IMR-90 (cell line): ENCODE measurements at regions not wholly inside any gene's neighbourhood (a gene's known extent, or its start where the extent isn't known, plus 50 kb on each side); places are given as distances from the start of the nearest gene placed in this dataset.

Experiments
- ATAC-seq: fragments of 200-7000 bp; cut with Tn5 transposase; 2 replicates; pipeline ENCODE4 v1.9.1; 2020; ENCODE audit warnings: low read depth, mild to moderate bottlenecking, moderate library complexity
- BruUV-seq: library from RNA; stranded (reverse); fragments of 400-500 nt; replicated peaks from 2 replicates; lab custom pipeline; 2021; lab: Mats Ljungman, UMichigan
- CTCF ChIA-PET: fragments of 300-600 bp; formaldehyde crosslinking; extraction: SDS; loops from one replicate; lab custom pipeline; 2021; ENCODE audit warnings: antibody characterized with exemption; lab: Yijun Ruan, JAX
- POLR2A ChIA-PET: fragments of 300-600 bp; sonication (Branson Sonifier 250); formaldehyde crosslinking; loops from one replicate; lab custom pipeline; 2022; ENCODE audit warnings: antibody characterized with exemption; ENCODE audit not compliant: unreplicated experiment; lab: Charles Lee
- DNase-seq: peaks from one replicate; pipeline ENCODE4 v3.0.0; 2013
- H2AFZ ChIP-seq: replicated peaks from 2 replicates; pipeline ENCODE3; 2013; ENCODE audit warnings: low read length, mild to moderate bottlenecking; ENCODE audit not compliant: poor library complexity
- H2AK5ac ChIP-seq: 2 replicates; pipeline ENCODE4 v1.6.1; 2013; ENCODE audit warnings: low read depth, low read length, inconsistent platforms
- H2AK9ac ChIP-seq: replicated peaks from 2 replicates; pipeline ENCODE3; 2013; ENCODE audit warnings: mild to moderate bottlenecking, low read depth, low read length, moderate library complexity; ENCODE audit not compliant: poor library complexity
- H2BK120ac ChIP-seq: 2 replicates; pipeline ENCODE4 v1.6.1; 2013; ENCODE audit warnings: low read depth, low read length, inconsistent platforms
- H2BK15ac ChIP-seq: 3 replicates; pipeline ENCODE4 v1.6.1; 2013; ENCODE audit warnings: low read depth, low read length, inconsistent platforms
- H2BK20ac ChIP-seq: 2 replicates; pipeline ENCODE4 v1.6.1; 2013; ENCODE audit warnings: low read depth, mild to moderate bottlenecking, inconsistent platforms, low read length, moderate library complexity
- H2BK5ac ChIP-seq: 2 replicates; pipeline ENCODE4 v1.6.1; 2013; ENCODE audit warnings: mild to moderate bottlenecking, low read depth, low read length, inconsistent platforms; ENCODE audit not compliant: poor library complexity, severe bottlenecking
- H3K14ac ChIP-seq: replicated peaks from 2 replicates; pipeline ENCODE4 v1.6.1; 2013; ENCODE audit warnings: low read depth, low read length, inconsistent platforms
- H3K18ac ChIP-seq: 2 replicates; pipeline ENCODE4 v1.6.1; 2013; ENCODE audit warnings: low read depth, low read length, control low read depth
- H3K23ac ChIP-seq: 2 replicates; pipeline ENCODE4 v1.6.1; 2013; ENCODE audit warnings: low read depth, low read length, inconsistent platforms
- H3K27ac ChIP-seq: 2 replicates; pipeline ENCODE4 v1.5.1; 2013; ENCODE audit warnings: mild to moderate bottlenecking, control low read depth, low read length; ENCODE audit not compliant: insufficient read depth
- H3K27me3 ChIP-seq: 2 replicates; pipeline ENCODE4 v1.6.1; 2013; ENCODE audit warnings: low read length; ENCODE audit not compliant: control insufficient read depth, insufficient read depth
- H3K36me3 ChIP-seq: 2 replicates; pipeline ENCODE4 v1.6.1; 2013; ENCODE audit warnings: low read length, mixed read lengths; ENCODE audit not compliant: control insufficient read depth, insufficient read depth
- H3K4ac ChIP-seq: 2 replicates; pipeline ENCODE4 v1.6.1; 2013; ENCODE audit warnings: low read depth, low read length, inconsistent platforms
- H3K4me1 ChIP-seq: 2 replicates; pipeline ENCODE4 v1.6.1; 2013; ENCODE audit warnings: low read length, mixed read lengths; ENCODE audit not compliant: control insufficient read depth, insufficient read depth
- H3K4me2 ChIP-seq: 2 replicates; pipeline ENCODE4 v1.6.1; 2013; ENCODE audit warnings: low read depth, mild to moderate bottlenecking, control low read depth, low read length, moderate library complexity
- H3K4me3 ChIP-seq: 2 replicates; pipeline ENCODE4 v1.5.1; 2013; ENCODE audit warnings: low read depth, mild to moderate bottlenecking, control low read depth, low read length, moderate library complexity; ENCODE audit not compliant: insufficient read depth
- H3K56ac ChIP-seq: 2 replicates; pipeline ENCODE4 v1.6.1; 2013; ENCODE audit warnings: low read length, inconsistent platforms; ENCODE audit not compliant: insufficient read depth; ENCODE audit errors: extremely low read depth
- H3K79me1 ChIP-seq, 2 experiments: 2 replicates each; pipeline ENCODE4 v1.6.1; 2013; ENCODE audit warnings: low read length in 2 of 2, inconsistent platforms in 1 of 2, low read depth in 1 of 2
- H3K9ac ChIP-seq: 2 replicates; pipeline ENCODE4 v1.6.1; 2013; ENCODE audit warnings: low read depth, low read length, control low read depth
- H3K9me1 ChIP-seq: 2 replicates; pipeline ENCODE4 v1.6.1; 2013; ENCODE audit warnings: low read length, inconsistent platforms; ENCODE audit not compliant: insufficient read depth
- H3K9me3 ChIP-seq: 2 replicates; pipeline ENCODE4 v1.6.1; 2013; ENCODE audit warnings: low read length; ENCODE audit not compliant: control insufficient read depth, insufficient read depth
- H4K20me1 ChIP-seq: 2 replicates; pipeline ENCODE4 v1.6.1; 2013; ENCODE audit warnings: low read length, inconsistent platforms; ENCODE audit not compliant: insufficient read depth
- H4K5ac ChIP-seq: 2 replicates; pipeline ENCODE4 v1.6.1; 2013; ENCODE audit warnings: mild to moderate bottlenecking, low read depth, low read length, control low read depth
- H4K8ac ChIP-seq, 2 experiments: 2 replicates each; pipeline ENCODE4 v1.6.1; 2013; ENCODE audit warnings: low read depth in 2 of 2, low read length in 2 of 2, control low read depth in 1 of 2, inconsistent platforms in 1 of 2
- H4K91ac ChIP-seq: 2 replicates; pipeline ENCODE4 v1.6.1; 2013; ENCODE audit warnings: low read depth, low read length, inconsistent platforms; ENCODE audit not compliant: insufficient read depth
- BHLHE40 ChIP-seq: fragments of 150-350 bp; IDR thresholded peaks from 2 replicates; pipeline ENCODE4 v1.6.1; 2016; ENCODE audit warnings: mild to moderate bottlenecking, low read depth, low read length
- CEBPB ChIP-seq: IDR thresholded peaks from 2 replicates; pipeline ENCODE4 v1.6.1; 2012; ENCODE audit warnings: low read depth, low read length, improper control_type of control experiment
- CHD1 ChIP-seq: IDR thresholded peaks from 2 replicates; pipeline ENCODE4 v1.6.1; 2012; ENCODE audit warnings: low read depth, low read length, improper control_type of control experiment
- CTCF ChIP-seq: conservative IDR thresholded peaks from 2 replicates; pipeline ENCODE4 v1.5.1; 2012; ENCODE audit warnings: mild to moderate bottlenecking, low read depth, low read length, improper control_type of control experiment
- FOS ChIP-seq: fragments of 150-350 bp; IDR thresholded peaks from 2 replicates; pipeline ENCODE4 v1.6.1; 2016; ENCODE audit warnings: low read depth, low read length
- MAFK ChIP-seq: IDR thresholded peaks from 2 replicates; pipeline ENCODE4 v1.6.1; 2012; ENCODE audit warnings: low read depth, low read length, improper control_type of control experiment
- MAZ ChIP-seq: IDR thresholded peaks from 2 replicates; pipeline ENCODE4 v1.6.1; 2012; ENCODE audit warnings: low read depth, mild to moderate bottlenecking, low read length, improper control_type of control experiment, moderate library complexity, borderline replicate concordance
- MXI1 ChIP-seq: IDR thresholded peaks from 2 replicates; pipeline ENCODE4 v1.6.1; 2012; ENCODE audit warnings: low read depth, mild to moderate bottlenecking, low read length, moderate library complexity, borderline replicate concordance
- NFE2L2 ChIP-seq: fragments of 150-350 bp; IDR thresholded peaks from 2 replicates; pipeline ENCODE4 v1.6.1; 2016; ENCODE audit warnings: low read depth, mild to moderate bottlenecking, low read length
- POLR2A ChIP-seq: IDR thresholded peaks from 2 replicates; pipeline ENCODE4 v1.6.1; 2012; ENCODE audit warnings: mild to moderate bottlenecking, low read depth, low read length
- RAD21 ChIP-seq: IDR thresholded peaks from 2 replicates; pipeline ENCODE4 v1.6.1; 2012; ENCODE audit warnings: low read length, improper control_type of control experiment
- RCOR1 ChIP-seq: IDR thresholded peaks from 2 replicates; pipeline ENCODE4 v1.6.1; 2012; ENCODE audit warnings: mild to moderate bottlenecking, low read length, improper control_type of control experiment; ENCODE audit not compliant: insufficient replicate concordance
- RFX5 ChIP-seq: IDR thresholded peaks from 2 replicates; pipeline ENCODE4 v1.8.0; 2012; ENCODE audit warnings: low read depth, mild to moderate bottlenecking, low read length, moderate library complexity
- SMC3 ChIP-seq: fragments of 150-350 bp; IDR thresholded peaks from 2 replicates; pipeline ENCODE4 v1.6.1; 2016; ENCODE audit warnings: low read depth, mild to moderate bottlenecking, antibody characterized with exemption, low read length, moderate library complexity
- USF2 ChIP-seq: fragments of 150-350 bp; IDR thresholded peaks from 2 replicates; pipeline ENCODE4 v1.6.1; 2017; ENCODE audit warnings: mild to moderate bottlenecking, antibody characterized with exemption, low read length, low read depth
- WGBS, 2 experiments: methylation state at CpG; one replicate each; pipeline versions ENCODE4 v1.1.5 to v1.1.7; 2013; ENCODE audit warnings: missing lambda C conversion rate in 2 of 2; ENCODE audit not compliant: insufficient read length in 1 of 2; ENCODE audit errors: extremely low coverage in 2 of 2; 5-methylcytosine and 5-hydroxymethylcytosine counted together
- dilution Hi-C: fragments of 300-500 bp; cut with HindIII; formaldehyde crosslinking; loops from one replicate; pipeline ENCODE4 v1.14.3; 2018; ENCODE audit warnings: low sequenced_read_pairs; ENCODE audit not compliant: unreplicated experiment
- in situ Hi-C: fragments of 300-500 bp; cut with MboI; formaldehyde crosslinking; loops from 3 replicates; pipeline ENCODE4 v1.14.3; 2019; ENCODE audit warnings: low sequenced_read_pairs, inconsistent platforms, mixed read lengths
- intact Hi-C: fragments of 100-400 bp; cut with micrococcal nuclease; formaldehyde crosslinking; loops from 2 replicates; pipeline ENCODE4 v1.10.0; 2022
- TF ChIP-seq, protein P1 (sequence below): fragments of 150-350 bp; IDR thresholded peaks from 2 replicates; pipeline ENCODE4 v1.6.1; 2016; ENCODE audit warnings: low read depth, mild to moderate bottlenecking, low read length, moderate library complexity, borderline replicate concordance

GRCh38 chr1:244220410-244220809 lies 169.3 kb downstream of the ZBTB18 start:
- Histone ChIP-seq H3K79me1 (no peaks in the 10 kb centered on the region), H2BK120ac (no peak overlapping the region), H3K4me3 (no peak overlapping the region), H4K91ac (no peak overlapping the region), H3K9me3 (no peaks in the 10 kb centered on the region), H2BK15ac (no peak overlapping the region), H2BK5ac (no peak overlapping the region), H3K14ac (no peak overlapping the region), H4K5ac (no peak overlapping the region), H3K27ac (no peak overlapping the region), H2AK9ac (no peak overlapping the region), H3K4me2 (no peak overlapping the region), H4K8ac (no peak overlapping the region), H2AK5ac (no peak overlapping the region), H3K9me1 (no peaks in the 10 kb centered on the region), H3K23ac (no peak overlapping the region), H3K27me3 (peaks cover 2% of the 10 kb centered on the region; the same call in 1 of the 2 replicates), H3K4me1 (peaks cover 2% of the 10 kb centered on the region; the same call in 1 of the 2 replicates), H3K36me3 (no peaks in the 10 kb centered on the region), H3K9ac (no peak overlapping the region), H4K20me1 (no peaks in the 10 kb centered on the region), H3K56ac (no peak overlapping the region), H2AFZ (no peak overlapping the region), H2BK20ac (no peak overlapping the region), H3K18ac (no peak overlapping the region), H3K4ac (no peak overlapping the region)
- dilution Hi-C loops: no loop called here
- in situ Hi-C loops: no loop called here
- no TSS peak for BruUV-seq
- no CpG with 5 or more reads among the region's 3 CpGs for WGBS, 2 experiments
- intact Hi-C loops: no loop called here
- ChIA-PET POLR2A (no interaction called here), CTCF (interaction anchor here (0.9 kb wide), 1 partner anchor 18 kb away, joined by 3 read pairs; no protein-coding TSS in a partner anchor)
- DNase-seq (no peak), ATAC-seq (no peak)
- TF ChIP-seq RAD21 (no peak), RFX5 (no peak), FOS (no peak), CEBPB (no peak), USF2 (no peak), NFE2L2 (no peak), MAZ (no peak), CTCF (no peak), POLR2A (no peak), RCOR1 (no peak), BHLHE40 (no peak), CHD1 (no peak), MXI1 (no peak), SMC3 (no peak), MAFK (no peak)
- TF ChIP-seq, protein P1, sequence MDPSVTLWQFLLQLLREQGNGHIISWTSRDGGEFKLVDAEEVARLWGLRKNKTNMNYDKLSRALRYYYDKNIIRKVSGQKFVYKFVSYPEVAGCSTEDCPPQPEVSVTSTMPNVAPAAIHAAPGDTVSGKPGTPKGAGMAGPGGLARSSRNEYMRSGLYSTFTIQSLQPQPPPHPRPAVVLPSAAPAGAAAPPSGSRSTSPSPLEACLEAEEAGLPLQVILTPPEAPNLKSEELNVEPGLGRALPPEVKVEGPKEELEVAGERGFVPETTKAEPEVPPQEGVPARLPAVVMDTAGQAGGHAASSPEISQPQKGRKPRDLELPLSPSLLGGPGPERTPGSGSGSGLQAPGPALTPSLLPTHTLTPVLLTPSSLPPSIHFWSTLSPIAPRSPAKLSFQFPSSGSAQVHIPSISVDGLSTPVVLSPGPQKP: no peak
